T-cell (primary cell): ENCODE measurements at regions not wholly inside any gene's neighbourhood (a gene's known extent, or its start where the extent isn't known, plus 50 kb on each side); places are given as distances from the start of the nearest gene placed in this dataset.

Experiments
- ATAC-seq, 4 experiments: fragments of 200-7000 bp in 3 of 4; fragments of 150-1000 bp in 1 of 4; cut with Tn5 transposase; replicated peaks in 1 of 4; 1 replicate in 3 of 4; 2 replicates in 1 of 4; pipeline ENCODE4 v1.10.0; 2021; ENCODE audit warnings: moderate library complexity in 3 of 4, mild to moderate bottlenecking in 2 of 4, moderate number of reproducible peaks in 1 of 4
- CTCF ChIA-PET, 2 donors: fragments of 300-600 bp; sonication (Branson Sonifier 250); formaldehyde crosslinking; loops; one replicate each; lab custom pipeline; 2022; ENCODE audit warnings: antibody characterized with exemption in 2 of 2; lab: Charles Lee
- POLR2A ChIA-PET, 2 donors: fragments of 300-600 bp; sonication (Branson Sonifier 250); formaldehyde crosslinking; loops; one replicate each; lab custom pipeline; 2022; ENCODE audit warnings: antibody characterized with exemption in 2 of 2; lab: Charles Lee
- DNase-seq, 35 experiments: peaks; one replicate each; pipeline versions ENCODE4 v3.0.0 to v3.0.0-alpha.2; 2013 to 2023
- H3K27ac ChIP-seq: one replicate; pipeline ENCODE4 v1.5.1; 2013; ENCODE audit warnings: low read length
- H3K27me3 ChIP-seq, 2 experiments: replicated peaks in 1 of 2; 1 replicate in 1 of 2; 2 replicates in 1 of 2; pipeline versions ENCODE4 v1.6.1 to v1.7.0; 2013; ENCODE audit warnings: low read length in 1 of 2, mixed read lengths in 1 of 2; ENCODE audit not compliant: control insufficient read depth in 2 of 2, insufficient read depth in 2 of 2; ENCODE audit errors: extremely low read depth in 1 of 2
- H3K36me3 ChIP-seq, 2 donors: 1 replicate in 1 of 2; 2 replicates in 1 of 2; pipeline versions ENCODE4 v1.6.1 to v1.7.0; 2013; ENCODE audit warnings: low read length in 1 of 2; ENCODE audit not compliant: control insufficient read depth in 2 of 2, insufficient read depth in 1 of 2; ENCODE audit errors: extremely low read depth in 1 of 2
- H3K4me1 ChIP-seq, 2 experiments: 1 replicate in 1 of 2; 2 replicates in 1 of 2; pipeline versions ENCODE4 v1.6.1 to v1.7.0; 2013; ENCODE audit warnings: low read length in 2 of 2, mixed read lengths in 1 of 2; ENCODE audit not compliant: insufficient read depth in 2 of 2, control insufficient read depth in 1 of 2; ENCODE audit errors: extremely low read depth in 1 of 2
- H3K4me3 ChIP-seq, 2 donors: 1 replicate in 1 of 2; 2 replicates in 1 of 2; pipeline versions ENCODE4 v1.5.1 to v1.7.0; 2013; ENCODE audit warnings: mild to moderate bottlenecking in 2 of 2, low read length in 1 of 2, moderate library complexity in 1 of 2; ENCODE audit not compliant: control insufficient read depth in 1 of 2; ENCODE audit errors: extremely low read depth in 1 of 2
- H3K9me3 ChIP-seq: 2 replicates; pipeline ENCODE4 v1.7.0; 2013
- H3K27ac Mint-ChIP-seq, 2 donors: one replicate each; pipeline ENCODE4 v1.8.0; 2020 to 2021; ENCODE audit warnings: mild to moderate bottlenecking in 2 of 2, mixed read lengths in 2 of 2
- H3K27me3 Mint-ChIP-seq, 2 donors: one replicate each; pipeline ENCODE4 v1.8.0; 2021 to 2022; ENCODE audit warnings: mixed read lengths in 2 of 2
- H3K36me3 Mint-ChIP-seq: one replicate; pipeline ENCODE4 v1.8.0; 2021; ENCODE audit warnings: mixed read lengths
- H3K4me1 Mint-ChIP-seq, 3 donors: one replicate each; pipeline ENCODE4 v1.8.0; 2020 to 2022; ENCODE audit warnings: mixed read lengths in 3 of 3, mild to moderate bottlenecking in 1 of 3
- H3K4me3 Mint-ChIP-seq, 3 donors: one replicate each; pipeline ENCODE4 v1.8.0; 2020 to 2022; ENCODE audit warnings: mild to moderate bottlenecking in 3 of 3, mixed read lengths in 3 of 3, moderate library complexity in 3 of 3
- H3K9me3 Mint-ChIP-seq, 3 donors: one replicate each; pipeline ENCODE4 v1.8.0; 2020 to 2022; ENCODE audit warnings: mixed read lengths in 3 of 3
- WGBS: methylation state at CpG from one replicate; pipeline ENCODE4 v1.1.5; 2013; ENCODE audit warnings: missing lambda C conversion rate; ENCODE audit not compliant: insufficient coverage; 5-methylcytosine and 5-hydroxymethylcytosine counted together

GRCh38 chr2:8527031-8527430 is 154.8 kb upstream of the ID2 start:
- CTCF ChIA-PET = no interaction called here
- Mint-ChIP-seq H3K27ac (no peak overlapping the region), H3K36me3 (peaks cover under 1% of the 10 kb centered on the region), H3K4me1 (peaks cover 21 to 34% (median 22%) of the 10 kb centered on the region in 3 donors), H3K9me3 (peaks cover 0 to 12% (median 11%) of the 10 kb centered on the region in 3 donors), H3K4me3 (no peak overlapping the region), H3K27me3 (no peaks in the 10 kb centered on the region)
- no peak overlapping the region for H3K4me3 ChIP-seq
- ATAC-seq (no peak), DNase-seq (no peak)
- no peaks in the 10 kb centered on the region for H3K36me3 ChIP-seq
- no peaks in the 10 kb centered on the region for H3K27me3 ChIP-seq
- WGBS = 94% methylated on average over 4 of the region's 4 CpGs
- POLR2A ChIA-PET = no interaction called here
- H3K9me3 ChIP-seq = no peaks in the 10 kb centered on the region
- no peak overlapping the region for H3K27ac ChIP-seq
- peaks cover 2 to 32% of the 10 kb centered on the region in 2 experiments for H3K4me1 ChIP-seq

- Histone ChIP-seq H3K36me3 (no peaks in the 10 kb centered on the region), H3K27ac (no peak overlapping the region), H3K9me3 (no peaks in the 10 kb centered on the region), H3K4me1 (peaks cover 2 to 26% of the 10 kb centered on the region in 2 experiments), H3K27me3 (no peaks in the 10 kb centered on the region), H3K4me3 (no peak overlapping the region)
- ChIA-PET POLR2A (no interaction called here), CTCF (interaction anchor here in 1 of 2 donors (0.6 kb wide), 1 partner anchor 37 kb away, joined by 4 read pairs; no protein-coding TSS in a partner anchor)
- peaks cover 15 to 27% (median 15%) of the 10 kb centered on the region in 3 donors for H3K4me1 Mint-ChIP-seq
- WGBS = no CpG with 5 or more reads among the region's 4 CpGs
- H3K9me3 Mint-ChIP-seq = peaks cover 0 to 15% (median 15%) of the 10 kb centered on the region in 3 donors
- no peak overlapping the region for H3K4me3 Mint-ChIP-seq
- H3K27me3 Mint-ChIP-seq = no peaks in the 10 kb centered on the region
- peaks cover 3% of the 10 kb centered on the region for H3K36me3 Mint-ChIP-seq
- ATAC-seq = no peak
- H3K27ac Mint-ChIP-seq = no peak overlapping the region
- no peak for DNase-seq
These were observed 154.2 kb upstream of the ID2 start for GRCh38 chr2:8527676-8528075.

GRCh38 chr2:8528863-8529262 is 153.0 kb upstream of the ID2 start:
- WGBS = 100% methylated on average over 1 of the region's 3 CpGs
- Histone ChIP-seq H3K9me3 (no peaks in the 10 kb centered on the region), H3K4me3 (no peak overlapping the region), H3K4me1 (peaks cover 0 to 14% of the 10 kb centered on the region in 2 experiments), H3K27ac (no peak overlapping the region), H3K36me3 (no peaks in the 10 kb centered on the region), H3K27me3 (no peaks in the 10 kb centered on the region)
- ChIA-PET POLR2A (no interaction called here), CTCF (interaction anchor here in 1 of 2 donors (0.6 kb wide), 1 partner anchor 13 kb away, joined by 3 read pairs; no protein-coding TSS in a partner anchor)
- Mint-ChIP-seq H3K36me3 (peaks cover 3% of the 10 kb centered on the region), H3K4me1 (peaks cover 3 to 15% (median 3%) of the 10 kb centered on the region in 3 donors), H3K4me3 (no peak overlapping the region), H3K27ac (no peak overlapping the region), H3K27me3 (no peaks in the 10 kb centered on the region), H3K9me3 (peaks cover 0 to 15% (median 15%) of the 10 kb centered on the region in 3 donors)
- DNase-seq (no peak), ATAC-seq (no peak)

- ChIA-PET POLR2A (interaction anchor here in 1 of 2 donors (0.6 kb wide), 1 partner anchor 1508 kb away, joined by 3 read pairs; no protein-coding TSS in a partner anchor), CTCF (no interaction called here)
- Mint-ChIP-seq H3K27ac (no peak overlapping the region), H3K36me3 (peaks cover 3% of the 10 kb centered on the region), H3K9me3 (peaks cover 0 to 15% (median 15%) of the 10 kb centered on the region in 3 donors), H3K27me3 (no peaks in the 10 kb centered on the region), H3K4me1 (peaks cover 0 to 11% (median 3%) of the 10 kb centered on the region in 3 donors), H3K4me3 (no peak overlapping the region)
- DNase-seq = no peak
- Histone ChIP-seq H3K36me3 (no peaks in the 10 kb centered on the region), H3K27ac (no peak overlapping the region), H3K4me1 (peaks cover 0 to 11% of the 10 kb centered on the region in 2 experiments), H3K4me3 (no peak overlapping the region), H3K27me3 (no peaks in the 10 kb centered on the region), H3K9me3 (no peaks in the 10 kb centered on the region)
- WGBS = 100% methylated on average over 6 of the region's 6 CpGs
- no peak for ATAC-seq
These were observed 152.1 kb upstream of the ID2 start for GRCh38 chr2:8529706-8530277.

- CTCF ChIA-PET = no interaction called here
- Mint-ChIP-seq H3K4me1 (peaks cover 6 to 11% (median 6%) of the 10 kb centered on the region in 3 donors), H3K27me3 (no peaks in the 10 kb centered on the region), H3K27ac (no peak overlapping the region), H3K9me3 (peaks cover 0 to 15% (median 15%) of the 10 kb centered on the region in 3 donors), H3K4me3 (no peak overlapping the region), H3K36me3 (peaks cover 3% of the 10 kb centered on the region)
- H3K4me3 ChIP-seq = no peak overlapping the region
- H3K27me3 ChIP-seq = no peaks in the 10 kb centered on the region
- H3K4me1 ChIP-seq = peaks cover 0 to 12% of the 10 kb centered on the region in 2 experiments
- POLR2A ChIA-PET = no interaction called here
- no peak overlapping the region for H3K27ac ChIP-seq
- no CpG with 5 or more reads among the region's 1 CpG for WGBS
- no peak for DNase-seq
- no peak for ATAC-seq
- no peaks in the 10 kb centered on the region for H3K36me3 ChIP-seq
- H3K9me3 ChIP-seq = no peaks in the 10 kb centered on the region
These were observed 150.4 kb upstream of the ID2 start for GRCh38 chr2:8531481-8531880.

GRCh38 chr2:8532438-8532837 is 149.4 kb upstream of the ID2 start:
- WGBS = 100% methylated on average over 1 of the region's 5 CpGs
- H3K4me3 ChIP-seq = no peak overlapping the region
- H3K27ac Mint-ChIP-seq = no peak overlapping the region
- peaks cover 0 to 15% (median 15%) of the 10 kb centered on the region in 3 donors for H3K9me3 Mint-ChIP-seq
- H3K27me3 ChIP-seq = no peaks in the 10 kb centered on the region
- H3K4me1 ChIP-seq = peaks cover 0 to 13% of the 10 kb centered on the region in 2 experiments
- ATAC-seq = no peak
- no peaks in the 10 kb centered on the region for H3K9me3 ChIP-seq
- CTCF ChIA-PET = no interaction called here
- peaks cover 6 to 13% (median 12%) of the 10 kb centered on the region in 3 donors for H3K4me1 Mint-ChIP-seq
- POLR2A ChIA-PET = interaction anchor here in 1 of 2 donors (0.5 to 0.6 kb wide), 2 partner anchors 19 to 311 kb away, joined by 4 read pairs; no protein-coding TSS in a partner anchor
- DNase-seq = no peak
- no peak overlapping the region for H3K27ac ChIP-seq
- H3K27me3 Mint-ChIP-seq = no peaks in the 10 kb centered on the region
- H3K36me3 ChIP-seq = no peaks in the 10 kb centered on the region
- H3K36me3 Mint-ChIP-seq = peaks cover 3% of the 10 kb centered on the region
- no peak overlapping the region for H3K4me3 Mint-ChIP-seq
